ENCODE measurements at regions not wholly inside any gene's neighbourhood (a gene's known extent, or its start where the extent isn't known, plus 50 kb on each side); places are given as distances from the start of the nearest gene placed in this dataset.

DNA sequence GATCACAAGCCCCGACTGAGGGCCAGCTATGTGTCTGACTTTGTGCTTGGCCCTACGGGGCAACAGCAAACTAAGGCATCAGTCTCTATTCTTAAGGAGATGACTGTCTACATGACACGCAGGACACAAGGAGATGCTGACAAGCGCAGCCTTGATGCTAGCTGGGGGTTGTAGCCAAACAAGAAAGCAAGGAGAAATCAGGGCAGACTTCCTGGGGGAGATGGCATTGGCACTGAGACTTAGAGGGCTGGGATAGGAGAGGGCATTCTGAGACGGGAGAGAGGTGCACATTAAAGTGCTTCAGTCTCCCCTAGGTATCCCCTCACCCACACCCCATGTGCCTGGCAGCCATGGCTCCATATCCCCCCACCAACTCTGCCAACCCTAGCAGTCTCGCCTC lies 210.8 kb upstream of the POU3F1 start:
- TF ChIP-seq CTCF (IDR thresholded peaks at IDR 0.05; ENCODE audit: control insufficient read depth, extremely low read depth, insufficient read depth): no peak
- DNase-seq (ENCODE audit: low read depth): no peak
- H3K4me3 ChIP-seq (ENCODE audit: low read depth, low read length): no peak overlapping the region

- DNase-seq (ENCODE audit: low read depth): no peak
These were observed 209.5 kb upstream of the POU3F1 start for GRCh38 chr1:38256072-38256471.

DNA sequence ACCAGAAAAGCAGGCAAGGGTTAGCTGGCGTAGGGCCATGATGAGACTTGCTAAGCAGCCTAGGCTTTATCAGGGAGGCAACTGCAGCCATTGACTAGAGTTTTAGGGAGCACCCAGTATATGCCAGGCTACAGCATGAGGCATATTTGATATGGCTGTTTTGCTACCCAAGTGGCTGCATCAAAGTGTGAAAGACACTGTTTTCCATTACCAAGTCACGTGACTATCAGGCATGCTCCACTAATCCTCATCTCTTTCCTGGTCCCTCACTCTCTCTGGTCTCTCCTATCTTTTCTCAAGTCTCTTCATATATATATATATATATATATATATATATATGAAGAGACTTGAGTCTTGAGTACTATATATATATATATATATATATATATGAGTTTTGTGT lies 206.7 kb upstream of the POU3F1 start:
- DNase-seq (ENCODE audit: low read depth): no peak
- TF ChIP-seq CTCF (IDR thresholded peaks at IDR 0.05; ENCODE audit: control insufficient read depth, extremely low read depth, insufficient read depth): no peak
- no peak overlapping the region for H3K4me3 ChIP-seq (ENCODE audit: low read depth, low read length)

More at GRCh38 chr1:38256072-38256471, 209.5 kb upstream of the POU3F1 start:
- H3K4me3 ChIP-seq (ENCODE audit: low read depth, low read length): no peak overlapping the region
- TF ChIP-seq CTCF (IDR thresholded peaks at IDR 0.05; ENCODE audit: control insufficient read depth, extremely low read depth, insufficient read depth): no peak

DNA sequence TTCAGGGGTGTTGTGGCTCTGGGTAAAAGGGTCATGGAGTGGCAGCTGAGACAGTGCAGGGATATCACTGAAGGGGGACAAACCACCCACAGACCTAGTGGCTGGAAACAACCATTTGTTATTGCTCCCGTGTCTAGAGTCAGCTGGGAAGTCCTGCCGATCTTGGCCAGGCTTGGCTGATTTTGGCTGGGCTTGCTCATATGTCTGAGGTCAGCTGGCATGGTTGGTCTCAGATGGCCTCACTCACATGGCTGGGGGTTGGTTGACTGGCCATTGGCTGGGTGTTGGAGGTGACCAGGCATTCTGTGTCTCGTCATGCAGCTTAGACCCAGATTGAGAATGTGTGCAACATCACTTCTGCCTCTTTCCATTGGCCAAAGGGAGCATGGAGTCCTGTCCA lies 203.8 kb upstream of the POU3F1 start:
- DNase-seq (ENCODE audit: low read depth): no peak
- TF ChIP-seq CTCF (IDR thresholded peaks at IDR 0.05; ENCODE audit: control insufficient read depth, extremely low read depth, insufficient read depth): no peak
- H3K4me3 ChIP-seq (ENCODE audit: low read depth, low read length): no peak overlapping the region

DNA sequence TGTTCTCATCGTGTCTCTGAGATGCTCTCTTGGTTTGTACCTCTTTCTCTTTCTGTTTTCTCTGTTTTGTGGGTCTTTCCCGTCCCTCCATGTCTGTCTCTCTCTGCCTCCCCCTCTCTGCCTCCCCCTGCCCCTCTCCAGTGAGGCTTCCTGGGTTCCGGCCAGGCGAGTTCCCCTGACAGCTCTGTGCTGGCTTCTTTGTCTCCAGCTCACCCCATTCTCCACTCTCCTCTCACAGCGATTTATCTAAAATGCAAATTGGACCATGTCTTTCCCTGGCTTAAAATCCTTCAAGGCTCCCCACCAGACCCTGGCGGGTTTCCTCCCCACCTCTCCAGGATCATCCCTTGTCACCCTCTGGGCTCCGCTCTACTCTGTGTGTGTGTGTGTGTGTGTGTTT lies 202.4 kb upstream of the POU3F1 start:
- H3K4me3 ChIP-seq (ENCODE audit: low read depth, low read length): no peak overlapping the region
- no peak for TF ChIP-seq CTCF (IDR thresholded peaks at IDR 0.05; ENCODE audit: control insufficient read depth, extremely low read depth, insufficient read depth)
- DNase-seq (ENCODE audit: low read depth): no peak

- TF ChIP-seq CTCF (IDR thresholded peaks at IDR 0.05; ENCODE audit: control insufficient read depth, extremely low read depth, insufficient read depth): no peak
- no peak for DNase-seq (ENCODE audit: low read depth)
- no peak overlapping the region for H3K4me3 ChIP-seq (ENCODE audit: low read depth, low read length)
These were observed 200.7 kb upstream of the POU3F1 start for GRCh38 chr1:38246955-38247952.
